ENCODE measurements at regions not wholly inside any gene's neighbourhood (a gene's known extent, or its start where the extent isn't known, plus 50 kb on each side); places are given as distances from the start of the nearest gene placed in this dataset.

- TF ChIP-seq POLR2A (IDR thresholded peaks at IDR 0.05) (no peak), CTCF (IDR thresholded peaks at IDR 0.05) (no peak)
Observed at GRCh38 chr6:164928057-164928727, 381.2 kb downstream of the C6orf118 start.
